ENCODE measurements at regions not wholly inside any gene's neighbourhood (a gene's known extent, or its start where the extent isn't known, plus 50 kb on each side); places are given as distances from the start of the nearest gene placed in this dataset.

GRCh38 chr20:61042506-61043385 lies 209.3 kb upstream of the CDH4 start:
- Histone ChIP-seq H3K9me3 (ENCODE audit: control insufficient read depth, insufficient read depth, low read length) (no peaks in the 10 kb centered on the region; the same call in 1 of the 2 replicates), H3K4me3 (ENCODE audit: low read depth, low read length) (no peak overlapping the region), H3K27me3 (ENCODE audit: control insufficient read depth, insufficient read depth, low read length) (peaks cover 2% of the 10 kb centered on the region), H3K27ac (ENCODE audit: low read depth, low read length) (no peak overlapping the region)
- ChIA-PET CTCF (no interaction called here), POLR2A (no interaction called here)
- TF ChIP-seq CTCF (IDR thresholded peaks at IDR 0.05; ENCODE audit: low read depth, low read length) = no peak
- DNase-seq (ENCODE audit: low read depth, low spot score) = no peak

- Histone ChIP-seq H3K27me3 (ENCODE audit: control insufficient read depth, insufficient read depth, low read length) (peaks cover 4% of the 10 kb centered on the region), H3K9me3 (ENCODE audit: control insufficient read depth, insufficient read depth, low read length) (no peaks in the 10 kb centered on the region; the same call in 1 of the 2 replicates), H3K4me3 (ENCODE audit: low read depth, low read length) (no peak overlapping the region), H3K27ac (ENCODE audit: low read depth, low read length) (no peak overlapping the region)
- POLR2A ChIA-PET = no interaction called here
- no peak for DNase-seq (ENCODE audit: low read depth, low spot score)
- no peak for TF ChIP-seq CTCF (IDR thresholded peaks at IDR 0.05; ENCODE audit: low read depth, low read length)
- CTCF ChIA-PET = no interaction called here
Measured at GRCh38 chr20:61043681-61044080, 208.4 kb upstream of the CDH4 start.

GRCh38 chr20:61044499-61044898 lies 207.6 kb upstream of the CDH4 start:
- Histone ChIP-seq H3K27ac (ENCODE audit: low read depth, low read length) (no peak overlapping the region), H3K4me3 (ENCODE audit: low read depth, low read length) (no peak overlapping the region), H3K27me3 (ENCODE audit: control insufficient read depth, insufficient read depth, low read length) (peaks cover 6% of the 10 kb centered on the region), H3K9me3 (ENCODE audit: control insufficient read depth, insufficient read depth, low read length) (no peaks in the 10 kb centered on the region; the same call in 1 of the 2 replicates)
- no peak for DNase-seq (ENCODE audit: low read depth, low spot score)
- ChIA-PET POLR2A (no interaction called here), CTCF (interaction anchor here (1.0 kb wide), 1 partner anchor 185 kb away, joined by 3 read pairs; no protein-coding TSS in a partner anchor)
- no peak for TF ChIP-seq CTCF (IDR thresholded peaks at IDR 0.05; ENCODE audit: low read depth, low read length)

GRCh38 chr20:61045091-61045490 lies 207.0 kb upstream of the CDH4 start:
- CTCF ChIA-PET = interaction anchor here (1.0 kb wide), 1 partner anchor 184 kb away, joined by 3 read pairs; no protein-coding TSS in a partner anchor

More at GRCh38 chr20:61045091-61045490, 207.0 kb upstream of the CDH4 start:
- DNase-seq (ENCODE audit: low read depth, low spot score) = no peak
- no peak for TF ChIP-seq CTCF (IDR thresholded peaks at IDR 0.05; ENCODE audit: low read depth, low read length)
- POLR2A ChIA-PET = no interaction called here
- Histone ChIP-seq H3K27me3 (ENCODE audit: control insufficient read depth, insufficient read depth, low read length) (peaks cover 6% of the 10 kb centered on the region), H3K27ac (ENCODE audit: low read depth, low read length) (no peak overlapping the region), H3K4me3 (ENCODE audit: low read depth, low read length) (no peak overlapping the region), H3K9me3 (ENCODE audit: control insufficient read depth, insufficient read depth, low read length) (no peaks in the 10 kb centered on the region; the same call in 1 of the 2 replicates)

Data from AG04450 (cell line).